ENCODE measurements at regions not wholly inside any gene's neighbourhood (a gene's known extent, or its start where the extent isn't known, plus 50 kb on each side); places are given as distances from the start of the nearest gene placed in this dataset.

GRCh38 chr13:106176117-106176516, 359.3 kb downstream of the EFNB2 start:
- no peaks in the 10 kb centered on the region for H3K79me1 ChIP-seq (ENCODE audit: low read depth in 1 of 2, low read length in 2 of 2)
- peak overlapping the region; percentile 7; the same call in 1 of the 2 replicates for H3K4me3 ChIP-seq (ENCODE audit: insufficient read depth, low read depth, low read length)
- H3K56ac ChIP-seq (ENCODE audit: extremely low read depth, insufficient read depth, low read length) = no peak overlapping the region
- H3K14ac ChIP-seq (replicated peaks; ENCODE audit: low read depth, low read length) = peak overlapping the region; percentile 69
- TF ChIP-seq MAFK (IDR thresholded peaks at IDR 0.05; ENCODE audit: low read depth, low read length) (no peak), BHLHE40 (IDR thresholded peaks at IDR 0.05; ENCODE audit: low read depth, low read length) (peak; percentile 48; the same call in 1 of the 2 replicates)
- peak overlapping the region; percentile 11; the same call in 1 of the 2 replicates for H2BK120ac ChIP-seq (ENCODE audit: low read depth, low read length)
- peak overlapping the region; percentile 19 for H2BK5ac ChIP-seq (ENCODE audit: low read depth, low read length, poor library complexity, severe bottlenecking)
- H2BK20ac ChIP-seq (ENCODE audit: low read depth, low read length) = 0 out of 2 replicates have a peak overlapping the region, but pooled peaks have one; percentile 7
- peaks cover 4% of the 10 kb centered on the region; the same call in 1 of the 2 replicates for H3K9me1 ChIP-seq (ENCODE audit: insufficient read depth, low read length)
- ChIA-PET POLR2A (ENCODE audit: unreplicated experiment) (no interaction called here), CTCF (interaction anchor here (1.0 kb wide), 1 partner anchor 334 kb away, joined by 3 read pairs; no protein-coding TSS in a partner anchor)
- H4K20me1 ChIP-seq (ENCODE audit: insufficient read depth, low read length) = no peaks in the 10 kb centered on the region
- no peak overlapping the region for H3K27ac ChIP-seq (ENCODE audit: insufficient read depth, low read length)
- H4K8ac ChIP-seq (ENCODE audit: low read depth in 2 of 2, low read length in 2 of 2) = peak overlapping the region; percentile 4 to 54; a peak in 3 of 4 replicates
- no peaks in the 10 kb centered on the region for H3K36me3 ChIP-seq (ENCODE audit: control insufficient read depth, insufficient read depth, low read length)
- no peak overlapping the region for H3K23ac ChIP-seq (ENCODE audit: low read depth, low read length)
- dilution Hi-C loops (cut with HindIII; ENCODE audit: low sequenced_read_pairs, unreplicated experiment) = no loop called here
- no peak overlapping the region; the same call in 1 of the 2 replicates for H4K91ac ChIP-seq (ENCODE audit: insufficient read depth, low read depth, low read length)
- H2AK9ac ChIP-seq (replicated peaks; ENCODE audit: low read depth, low read length, poor library complexity) = no peak overlapping the region
- peak overlapping the region; percentile 85 for H3K4me2 ChIP-seq (ENCODE audit: low read depth, low read length)
- peak overlapping the region; percentile 1 for H3K4ac ChIP-seq (ENCODE audit: low read depth, low read length)
- H4K5ac ChIP-seq (ENCODE audit: low read depth, low read length) = peak overlapping the region; percentile 10; the same call in 1 of the 2 replicates
- H3K9me3 ChIP-seq (ENCODE audit: control insufficient read depth, insufficient read depth, low read length) = peaks cover 3% of the 10 kb centered on the region; the same call in 1 of the 2 replicates
- H2AFZ ChIP-seq (replicated peaks; ENCODE audit: low read length, poor library complexity) = peak overlapping the region; percentile 64
- peaks cover 7% of the 10 kb centered on the region for H3K4me1 ChIP-seq (ENCODE audit: control insufficient read depth, insufficient read depth, low read length)
- WGBS, 2 experiments (ENCODE audit: extremely low coverage in 2 of 2, insufficient read length in 1 of 2) = no CpG with 5 or more reads among the region's 4 CpGs
- ATAC-seq (ENCODE audit: low read depth) (peak; percentile 58), DNase-seq (peak; percentile 78)
- peak overlapping the region; percentile 53; the same call in 2 of the 3 replicates for H2BK15ac ChIP-seq (ENCODE audit: low read depth, low read length)
- H3K18ac ChIP-seq (ENCODE audit: low read depth, low read length) = peak overlapping the region; percentile 45; the same call in 1 of the 2 replicates
- in situ Hi-C loops (cut with MboI; ENCODE audit: low sequenced_read_pairs) = no loop called here
- H3K9ac ChIP-seq (ENCODE audit: low read depth, low read length) = no peak overlapping the region
- intact Hi-C loops (cut with micrococcal nuclease) = no loop called here
- peak overlapping the region; percentile 41; the same call in 1 of the 2 replicates for H2AK5ac ChIP-seq (ENCODE audit: low read depth, low read length)
- no TSS peak for BruUV-seq (replicated peaks)
- peaks cover 2% of the 10 kb centered on the region; the same call in 1 of the 2 replicates for H3K27me3 ChIP-seq (ENCODE audit: control insufficient read depth, insufficient read depth, low read length)

All from IMR-90 (cell line).